ENCODE measurements at regions not wholly inside any gene's neighbourhood (a gene's known extent, or its start where the extent isn't known, plus 50 kb on each side); places are given as distances from the start of the nearest gene placed in this dataset.

- no peak for DNase-seq
- Histone ChIP-seq H3K36me3 (replicated peaks) (no peaks in the 10 kb centered on the region), H3K27me3 (replicated peaks) (no peaks in the 10 kb centered on the region), H3K4me3 (ENCODE audit: low read depth, low read length) (no peak overlapping the region), H3K27ac (no peak overlapping the region)
- no peak for TF ChIP-seq CTCF (IDR thresholded peaks at IDR 0.05; ENCODE audit: low read depth, low read length, missing control alignments)
- in situ Hi-C loops (cut with HindIII; ENCODE audit: low pct_ligation_motif_present, low sequenced_read_pairs) = no loop called here
Measured at GRCh38 chr1:30382496-30382895, 340.9 kb downstream of the MATN1 start.

DNA sequence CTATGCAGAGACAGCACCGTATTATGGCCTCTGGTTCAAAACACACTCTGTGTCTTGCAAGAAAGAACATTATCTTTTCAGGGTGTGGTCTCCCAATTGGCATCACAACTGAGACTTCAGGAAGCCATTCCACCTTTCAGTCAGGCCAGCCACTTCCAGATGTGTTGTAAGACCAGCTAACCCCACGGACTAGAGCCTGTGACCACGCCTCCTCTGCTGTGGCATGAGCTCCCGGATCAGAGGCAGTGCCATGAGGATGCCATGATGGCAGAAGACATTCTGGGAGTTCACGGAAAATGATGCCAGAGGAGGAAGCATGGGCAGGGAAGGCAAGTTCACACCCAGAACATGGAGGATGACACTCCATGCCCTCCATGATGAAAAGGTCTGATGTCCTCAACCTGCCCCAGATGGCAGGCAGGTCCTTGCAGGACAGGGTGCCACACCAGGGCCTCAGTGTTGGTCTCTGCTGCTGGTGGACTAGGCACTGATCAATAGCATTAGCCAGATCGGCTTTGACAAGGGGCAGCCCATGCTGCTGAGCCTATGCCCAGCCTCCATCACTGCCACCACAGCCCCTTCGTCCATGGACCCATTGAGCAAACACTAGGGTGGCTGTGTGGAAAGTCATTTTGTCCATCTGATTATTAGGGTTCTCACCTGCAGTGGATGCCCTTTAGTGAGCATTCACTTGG, 341.6 kb downstream of the MATN1 start:
- in situ Hi-C loops (cut with HindIII; ENCODE audit: low pct_ligation_motif_present, low sequenced_read_pairs) = no loop called here

DNA sequence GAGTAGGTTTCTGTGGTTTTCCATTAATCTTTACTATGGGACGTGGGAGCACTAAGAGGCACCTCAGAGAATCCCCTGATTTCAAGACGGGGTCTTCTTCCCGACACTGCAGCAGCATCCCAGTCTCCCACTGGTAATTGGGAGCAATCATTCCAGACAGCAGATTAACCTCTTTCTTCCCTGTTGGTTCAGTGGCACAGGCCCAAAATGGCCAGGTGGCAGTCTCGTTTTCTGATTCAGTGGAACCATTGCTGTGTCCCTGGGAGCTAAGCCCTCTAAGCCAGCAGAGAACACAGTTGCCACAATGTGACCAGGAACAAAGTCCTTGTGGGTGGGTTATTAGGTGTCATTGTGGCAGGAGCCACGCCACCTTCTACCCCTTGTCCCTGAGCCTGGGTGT, 342.1 kb downstream of the MATN1 start:
- Histone ChIP-seq H3K27me3 (replicated peaks) (no peaks in the 10 kb centered on the region), H3K36me3 (replicated peaks) (no peaks in the 10 kb centered on the region), H3K4me3 (ENCODE audit: low read depth, low read length) (no peak overlapping the region), H3K27ac (no peak overlapping the region)
- DNase-seq = no peak
- no peak for TF ChIP-seq CTCF (IDR thresholded peaks at IDR 0.05; ENCODE audit: low read depth, low read length, missing control alignments)
- in situ Hi-C loops (cut with HindIII; ENCODE audit: low pct_ligation_motif_present, low sequenced_read_pairs) = no loop called here

More for the DNA sequence above, 341.6 kb downstream of the MATN1 start:
- H3K4me3 ChIP-seq (ENCODE audit: low read depth, low read length) = no peak overlapping the region
- TF ChIP-seq CTCF (IDR thresholded peaks at IDR 0.05; ENCODE audit: low read depth, low read length, missing control alignments) = no peak
- no peaks in the 10 kb centered on the region for H3K27me3 ChIP-seq (replicated peaks)
- no peak for DNase-seq
- no peak overlapping the region for H3K27ac ChIP-seq
- H3K36me3 ChIP-seq (replicated peaks) = no peaks in the 10 kb centered on the region

GRCh38 chr1:30380625-30380984, 342.8 kb downstream of the MATN1 start:
- H3K4me3 ChIP-seq (ENCODE audit: low read depth, low read length) = no peak overlapping the region
- H3K27me3 ChIP-seq (replicated peaks) = no peaks in the 10 kb centered on the region
- no peak overlapping the region for H3K27ac ChIP-seq
- H3K36me3 ChIP-seq (replicated peaks) = no peaks in the 10 kb centered on the region
- in situ Hi-C loops (cut with HindIII; ENCODE audit: low pct_ligation_motif_present, low sequenced_read_pairs) = no loop called here
- no peak for TF ChIP-seq CTCF (IDR thresholded peaks at IDR 0.05; ENCODE audit: low read depth, low read length, missing control alignments)
- DNase-seq = no peak

DNA sequence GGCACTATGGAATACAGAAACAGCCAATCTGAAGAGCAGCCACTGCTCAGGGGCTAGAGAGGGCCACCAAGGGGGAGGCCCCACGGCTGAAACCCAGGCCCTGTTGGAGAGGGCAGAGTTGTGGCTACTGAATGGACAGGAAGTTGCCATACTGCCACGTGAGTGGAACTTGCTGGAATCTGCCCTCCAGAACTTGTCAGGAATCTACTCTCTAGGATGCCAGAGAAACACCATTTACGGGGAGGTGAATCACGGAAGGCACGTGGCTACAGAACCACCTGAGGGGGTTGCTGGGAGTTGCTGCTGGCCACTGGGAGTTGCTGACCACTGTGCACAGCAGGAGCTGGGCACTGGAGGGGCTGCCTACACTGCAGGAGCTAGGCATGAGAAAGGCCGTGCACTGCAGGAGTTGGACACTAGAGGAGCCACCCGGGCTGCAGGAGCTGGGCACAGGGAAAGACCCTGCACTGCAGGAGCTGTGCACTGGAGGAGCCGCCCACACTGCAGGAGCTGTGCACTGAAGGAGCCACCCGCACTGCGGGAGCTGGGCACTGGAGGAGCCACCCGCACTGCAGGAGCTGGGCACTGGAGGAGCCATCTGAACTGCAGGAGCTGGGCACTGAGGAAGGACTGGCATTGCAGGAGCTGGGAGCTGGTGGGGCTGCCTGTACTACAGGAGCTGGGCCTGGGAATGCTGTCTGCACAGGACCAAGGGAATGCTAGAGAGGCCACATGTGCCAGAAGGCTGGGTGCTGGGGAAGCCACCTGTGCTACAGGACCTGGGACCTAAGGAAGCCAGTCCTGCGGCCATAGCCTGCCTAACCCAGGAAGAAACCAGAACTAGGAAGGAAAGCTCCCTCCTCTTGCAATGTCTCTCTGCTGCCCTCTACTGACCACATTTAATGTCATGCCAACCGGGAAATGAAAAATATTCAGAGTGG, 343.4 kb downstream of the MATN1 start:
- Histone ChIP-seq H3K27me3 (replicated peaks) (no peaks in the 10 kb centered on the region), H3K27ac (peak overlapping the region; percentile 16), H3K4me3 (ENCODE audit: low read depth, low read length) (no peak overlapping the region), H3K36me3 (replicated peaks) (no peaks in the 10 kb centered on the region)
- peak; percentile 61 for DNase-seq
- TF ChIP-seq CTCF (IDR thresholded peaks at IDR 0.05; ENCODE audit: low read depth, low read length, missing control alignments) = peak; percentile 85
- in situ Hi-C loops (cut with HindIII; ENCODE audit: low pct_ligation_motif_present, low sequenced_read_pairs) = no loop called here
